Loucy (cell line): ENCODE measurements at regions not wholly inside any gene's neighbourhood (a gene's known extent, or its start where the extent isn't known, plus 50 kb on each side); places are given as distances from the start of the nearest gene placed in this dataset.
"Not testable (repeated sequence)": the region's sequence is repeated elsewhere in the genome, so short reads cannot be mapped to it uniquely, and the experiment has no call there.

Experiments used
- CTCF ChIP-seq: fragments of 200-600 bp; sonication (generic); conservative IDR thresholded peaks from 2 replicates; pipeline ENCODE4 v1.5.1; 2014; ENCODE audit warnings: mild to moderate bottlenecking, antibody characterized with exemption, low read length
- EZH2phosphoT487 ChIP-seq: fragments of 200-600 bp; IDR thresholded peaks from 2 replicates; pipeline ENCODE4 v1.6.1; 2018; ENCODE audit warnings: antibody characterized with exemption, mild to moderate bottlenecking, moderate library complexity, borderline replicate concordance

DNA sequence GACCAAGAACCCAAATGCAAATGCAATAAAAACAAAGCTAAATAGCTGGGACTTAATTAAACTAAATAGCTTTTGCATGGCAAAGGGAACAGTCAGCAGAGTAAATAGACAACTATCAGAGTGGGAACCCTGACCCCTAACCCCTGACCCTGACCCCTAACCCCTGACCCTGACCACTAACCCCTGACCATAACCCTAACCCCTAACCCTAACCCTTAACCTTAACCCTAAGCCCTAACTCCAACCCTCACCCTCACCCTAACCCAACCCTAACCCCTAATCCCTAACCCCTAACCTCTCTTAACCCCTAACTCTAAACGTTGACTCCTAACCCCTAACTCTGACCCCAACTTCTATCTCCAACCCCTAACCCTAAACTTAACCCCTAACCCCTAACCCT is 3014.3 kb upstream of the TEKT4 start:
- not testable (repeated sequence) for TF ChIP-seq CTCF, EZH2phosphoT487
